Astrocyte of the spinal cord (primary cell): ENCODE measurements at regions not wholly inside any gene's neighbourhood (a gene's known extent, or its start where the extent isn't known, plus 50 kb on each side); places are given as distances from the start of the nearest gene placed in this dataset.
"Not testable (repeated sequence)": the region's sequence is repeated elsewhere in the genome, so short reads cannot be mapped to it uniquely, and the experiment has no call there.

ENCODE experiments used
- DNase-seq: peaks from one replicate; pipeline ENCODE4 v3.0.0; 2011; ENCODE audit warnings: low read depth, low spot score
- H3K4me3 ChIP-seq: 2 replicates; pipeline ENCODE4 v1.5.1; 2011; ENCODE audit warnings: low read depth, mild to moderate bottlenecking, low read length, moderate library complexity
- in situ Hi-C: cut with HindIII; loops from 2 replicates; pipeline ENCODE4 v1.10.0; 2017; ENCODE audit warnings: low sequenced_read_pairs
- TF ChIP-seq, protein P1 (sequence below): IDR thresholded peaks from 2 replicates; pipeline ENCODE4 v1.5.1; 2012; ENCODE audit warnings: low read depth, mild to moderate bottlenecking, low read length, inconsistent platforms

DNA sequence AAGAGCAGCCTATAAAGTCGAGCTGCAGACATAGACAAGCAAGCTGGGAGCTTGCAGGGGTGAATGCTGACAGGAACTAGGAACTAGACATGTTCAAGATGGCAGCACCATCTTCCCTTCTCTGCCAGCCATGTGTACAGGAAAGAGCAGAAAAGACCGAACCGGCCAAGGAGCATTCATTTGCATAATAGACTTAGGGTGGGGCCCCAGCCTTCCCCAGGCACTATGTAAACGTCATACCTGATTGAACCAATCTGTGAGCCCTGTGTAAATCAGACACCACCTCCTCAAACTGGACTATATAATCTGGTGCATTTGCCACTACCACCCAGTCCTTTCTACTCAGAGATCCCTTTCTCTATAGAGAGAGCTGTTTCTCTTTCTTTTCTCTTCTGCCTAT is 106.9 kb upstream of the FAM3C start:
- in situ Hi-C loops, result no loop called here
- TF ChIP-seq, protein P1, sequence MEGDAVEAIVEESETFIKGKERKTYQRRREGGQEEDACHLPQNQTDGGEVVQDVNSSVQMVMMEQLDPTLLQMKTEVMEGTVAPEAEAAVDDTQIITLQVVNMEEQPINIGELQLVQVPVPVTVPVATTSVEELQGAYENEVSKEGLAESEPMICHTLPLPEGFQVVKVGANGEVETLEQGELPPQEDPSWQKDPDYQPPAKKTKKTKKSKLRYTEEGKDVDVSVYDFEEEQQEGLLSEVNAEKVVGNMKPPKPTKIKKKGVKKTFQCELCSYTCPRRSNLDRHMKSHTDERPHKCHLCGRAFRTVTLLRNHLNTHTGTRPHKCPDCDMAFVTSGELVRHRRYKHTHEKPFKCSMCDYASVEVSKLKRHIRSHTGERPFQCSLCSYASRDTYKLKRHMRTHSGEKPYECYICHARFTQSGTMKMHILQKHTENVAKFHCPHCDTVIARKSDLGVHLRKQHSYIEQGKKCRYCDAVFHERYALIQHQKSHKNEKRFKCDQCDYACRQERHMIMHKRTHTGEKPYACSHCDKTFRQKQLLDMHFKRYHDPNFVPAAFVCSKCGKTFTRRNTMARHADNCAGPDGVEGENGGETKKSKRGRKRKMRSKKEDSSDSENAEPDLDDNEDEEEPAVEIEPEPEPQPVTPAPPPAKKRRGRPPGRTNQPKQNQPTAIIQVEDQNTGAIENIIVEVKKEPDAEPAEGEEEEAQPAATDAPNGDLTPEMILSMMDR, result no peak

DNA sequence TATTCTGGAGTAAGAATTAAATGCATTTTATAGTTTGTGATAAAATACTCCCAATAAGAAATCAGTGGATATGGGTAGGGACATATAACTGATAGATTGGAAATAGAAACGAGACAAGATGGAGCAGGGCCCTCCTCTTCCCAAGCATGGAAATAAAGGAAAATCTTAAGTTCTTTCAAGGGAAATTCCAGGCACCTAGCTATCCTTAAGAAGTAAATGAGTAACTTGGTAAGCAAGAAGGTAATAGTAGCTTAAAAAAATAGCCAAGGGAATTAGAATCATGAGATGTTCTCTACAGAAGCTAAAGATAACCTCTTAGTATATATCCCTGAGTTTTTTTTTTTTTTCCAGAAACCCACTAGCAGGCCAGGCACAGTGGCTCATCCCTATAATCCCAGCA is 105.5 kb upstream of the FAM3C start:
- TF ChIP-seq, protein P1, result no peak
- no peak overlapping the region for H3K4me3 ChIP-seq
- no peak for DNase-seq
- in situ Hi-C loops, result no loop called here

More for the DNA sequence above, 106.9 kb upstream of the FAM3C start:
- no peak for DNase-seq
- no peak overlapping the region for H3K4me3 ChIP-seq

DNA sequence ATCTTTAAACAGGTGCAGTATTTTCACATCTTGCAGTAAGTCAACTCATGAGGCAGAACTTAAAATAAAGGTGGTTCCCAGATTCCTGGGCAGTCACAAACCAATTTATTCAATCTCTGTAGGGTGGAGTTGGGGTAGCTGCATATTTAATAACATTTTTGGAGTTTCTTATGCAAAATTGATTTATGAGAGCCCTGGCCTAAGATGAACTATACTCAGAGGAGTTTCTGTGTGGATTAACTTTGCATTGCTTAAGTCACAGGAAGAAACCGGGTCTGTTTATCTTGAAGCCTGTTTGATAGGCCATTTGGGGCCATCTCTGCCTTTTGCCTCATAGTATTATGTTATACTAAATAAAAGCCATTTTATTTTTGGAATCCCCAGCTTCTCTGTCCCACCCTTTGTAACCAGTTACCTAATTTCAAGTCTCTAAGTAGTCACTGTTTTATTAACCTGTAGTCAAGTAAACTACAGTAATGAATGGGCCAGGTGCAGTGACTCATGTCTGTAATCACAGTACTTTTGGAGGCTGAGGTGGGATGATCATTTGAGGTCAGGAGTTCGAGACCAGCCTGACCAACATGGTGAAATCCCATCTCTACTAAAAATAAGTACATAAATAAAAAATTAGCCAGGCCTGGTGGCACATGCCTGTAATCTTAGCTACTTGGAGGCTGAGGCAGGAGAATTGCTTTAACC is 104.4 kb upstream of the FAM3C start:
- in situ Hi-C loops, result no loop called here
- no peak overlapping the region for H3K4me3 ChIP-seq
- no peak for DNase-seq
- TF ChIP-seq, protein P1, result no peak

DNA sequence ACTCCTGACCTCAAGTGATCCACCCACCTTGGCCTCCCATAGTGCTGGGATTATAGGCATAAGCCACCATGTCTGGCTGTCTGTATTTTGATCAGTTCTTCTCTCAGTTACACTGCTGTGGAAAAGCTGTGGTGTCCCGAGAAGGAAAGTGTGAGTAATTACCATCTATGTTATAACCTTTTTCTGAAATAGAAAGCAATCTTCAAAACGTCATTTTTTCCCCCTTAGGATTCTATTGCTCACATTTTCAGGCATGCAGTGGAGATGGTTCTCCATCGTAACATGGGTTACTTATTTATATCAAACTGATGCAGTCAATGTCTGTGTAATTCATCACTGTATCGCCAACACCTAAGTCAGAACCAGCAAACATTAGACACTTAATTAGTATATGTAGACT is 103.5 kb upstream of the FAM3C start:
- TF ChIP-seq, protein P1, result no peak
- no peak for DNase-seq
- in situ Hi-C loops, result no loop called here
- H3K4me3 ChIP-seq, result no peak overlapping the region

DNA sequence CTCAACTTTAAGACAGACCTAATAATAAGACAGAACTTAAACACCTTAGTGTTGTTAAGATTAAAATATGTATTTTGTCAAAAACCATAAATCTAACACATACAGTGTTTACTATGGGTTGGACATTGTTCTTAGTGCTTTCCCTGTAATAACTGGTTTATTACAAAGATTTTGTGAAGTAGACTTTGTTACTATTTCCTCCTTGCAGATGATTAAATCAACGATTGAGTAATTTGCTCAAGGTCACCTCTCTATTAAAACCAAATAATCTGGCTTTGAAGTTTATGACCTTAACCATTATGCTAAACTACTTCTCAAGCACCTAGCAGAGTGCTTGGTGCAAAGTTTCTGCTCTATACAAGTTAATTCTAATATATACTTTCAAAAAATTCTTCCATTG is 102.7 kb upstream of the FAM3C start:
- TF ChIP-seq, protein P1, result no peak
- no peak overlapping the region for H3K4me3 ChIP-seq
- in situ Hi-C loops, result no loop called here
- no peak for DNase-seq

DNA sequence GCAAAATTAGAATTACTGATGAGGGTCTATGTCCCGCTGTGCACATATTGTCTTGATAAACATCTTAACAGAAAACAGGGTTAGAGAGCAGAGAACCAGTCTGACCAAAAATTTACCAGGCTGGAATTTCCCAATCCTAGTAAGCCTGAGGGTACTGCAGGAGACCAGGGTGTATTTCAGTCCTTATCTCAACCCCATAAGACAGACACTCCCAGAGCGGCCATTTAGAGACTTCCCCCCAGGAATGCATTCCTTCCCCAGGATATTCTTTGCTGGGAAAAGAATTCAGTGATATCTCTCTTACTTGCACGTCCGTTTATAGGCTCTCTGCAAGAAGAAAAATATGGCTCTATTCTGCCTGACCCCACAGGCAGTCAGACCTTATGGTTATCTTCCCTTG is 101.4 kb upstream of the FAM3C start:
- H3K4me3 ChIP-seq, DNase-seq, in situ Hi-C loops: not testable (repeated sequence)

DNA sequence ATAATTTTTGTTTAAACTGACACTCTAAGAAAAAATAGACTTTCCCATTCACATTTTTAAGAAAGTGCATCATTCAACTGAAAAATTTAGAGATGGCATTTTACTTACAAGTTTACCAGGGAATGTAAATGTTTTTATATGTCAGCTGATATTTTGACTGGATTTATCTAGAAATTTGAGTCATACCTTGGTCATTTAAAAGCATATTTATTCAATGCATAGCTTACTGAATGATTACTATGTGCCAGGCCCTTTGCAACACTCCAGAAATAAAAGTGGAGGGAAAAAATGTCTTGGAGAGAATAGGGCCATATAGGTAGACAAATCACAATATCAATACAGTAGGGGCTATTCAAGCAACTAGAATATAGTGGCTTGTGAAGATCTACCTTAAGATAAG is 98.4 kb upstream of the FAM3C start:
- H3K4me3 ChIP-seq, result no peak overlapping the region
- DNase-seq, result peak; percentile 19
- TF ChIP-seq, protein P1, result no peak
- in situ Hi-C loops, result no loop called here
